ENCODE measurements at regions not wholly inside any gene's neighbourhood (a gene's known extent, or its start where the extent isn't known, plus 50 kb on each side); places are given as distances from the start of the nearest gene placed in this dataset.

DNA sequence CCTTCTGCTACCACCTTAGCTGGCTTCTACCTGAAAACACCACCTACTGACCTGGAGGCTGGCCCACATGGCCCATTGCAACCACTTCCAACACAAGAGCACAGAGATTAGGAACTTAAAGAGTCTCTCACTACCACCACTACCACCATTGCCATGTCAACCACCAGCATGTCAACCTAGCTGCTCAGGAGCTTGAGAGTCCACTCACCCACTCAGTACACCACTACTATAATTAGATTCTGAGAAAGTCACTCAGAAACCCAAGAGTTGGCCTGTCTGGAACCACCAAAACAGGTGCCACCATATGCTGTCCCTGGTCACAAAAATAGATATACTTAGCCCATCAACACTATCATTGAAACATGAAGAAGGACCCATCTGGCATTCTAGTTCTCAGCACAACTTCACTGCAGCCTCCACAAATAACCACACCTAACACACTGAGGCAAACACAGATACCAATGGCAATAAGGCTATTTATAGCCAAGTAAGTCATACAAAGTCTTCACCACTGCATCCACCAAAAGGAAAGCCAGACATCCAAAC lies 806.7 kb upstream of the EPHA6 start:
- Histone ChIP-seq H3K4me3 (no peak overlapping the region), H3K9me3 (no peaks in the 10 kb centered on the region), H3K4me1 (no peaks in the 10 kb centered on the region), H3K36me3 (no peaks in the 10 kb centered on the region), H3K27ac (no peak overlapping the region), H3K27me3 (no peaks in the 10 kb centered on the region)
- DNase-seq: no peak
- no peak for TF ChIP-seq POLR2A (IDR thresholded peaks at IDR 0.05)
- TF ChIP-seq, protein P1, sequence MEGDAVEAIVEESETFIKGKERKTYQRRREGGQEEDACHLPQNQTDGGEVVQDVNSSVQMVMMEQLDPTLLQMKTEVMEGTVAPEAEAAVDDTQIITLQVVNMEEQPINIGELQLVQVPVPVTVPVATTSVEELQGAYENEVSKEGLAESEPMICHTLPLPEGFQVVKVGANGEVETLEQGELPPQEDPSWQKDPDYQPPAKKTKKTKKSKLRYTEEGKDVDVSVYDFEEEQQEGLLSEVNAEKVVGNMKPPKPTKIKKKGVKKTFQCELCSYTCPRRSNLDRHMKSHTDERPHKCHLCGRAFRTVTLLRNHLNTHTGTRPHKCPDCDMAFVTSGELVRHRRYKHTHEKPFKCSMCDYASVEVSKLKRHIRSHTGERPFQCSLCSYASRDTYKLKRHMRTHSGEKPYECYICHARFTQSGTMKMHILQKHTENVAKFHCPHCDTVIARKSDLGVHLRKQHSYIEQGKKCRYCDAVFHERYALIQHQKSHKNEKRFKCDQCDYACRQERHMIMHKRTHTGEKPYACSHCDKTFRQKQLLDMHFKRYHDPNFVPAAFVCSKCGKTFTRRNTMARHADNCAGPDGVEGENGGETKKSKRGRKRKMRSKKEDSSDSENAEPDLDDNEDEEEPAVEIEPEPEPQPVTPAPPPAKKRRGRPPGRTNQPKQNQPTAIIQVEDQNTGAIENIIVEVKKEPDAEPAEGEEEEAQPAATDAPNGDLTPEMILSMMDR (IDR thresholded peaks at IDR 0.05): no peak
- intact Hi-C loops (cut with DNase I; ENCODE audit: low total_unique reads): no loop called here

DNA sequence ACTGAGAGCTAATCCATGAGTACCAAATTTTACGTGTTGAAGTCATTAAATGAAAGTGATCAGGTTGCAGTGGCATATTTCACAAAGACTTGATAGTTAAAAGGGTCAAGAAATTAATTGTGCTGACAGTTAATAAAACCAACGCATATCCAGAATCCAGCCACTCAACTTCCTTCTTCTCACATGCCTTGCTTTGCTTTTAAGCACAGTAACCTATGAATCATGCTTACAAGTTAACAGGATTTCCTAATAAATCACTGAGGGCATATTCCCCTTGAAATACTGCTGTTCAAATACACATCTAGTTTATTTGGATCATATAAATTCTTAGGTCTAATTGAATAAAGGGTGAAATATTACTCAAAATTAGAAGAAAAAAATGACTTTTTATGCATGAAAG lies 801.5 kb upstream of the EPHA6 start:
- Histone ChIP-seq H3K9me3 (no peaks in the 10 kb centered on the region), H3K27me3 (no peaks in the 10 kb centered on the region), H3K4me1 (no peaks in the 10 kb centered on the region), H3K4me3 (no peak overlapping the region), H3K27ac (no peak overlapping the region), H3K36me3 (no peaks in the 10 kb centered on the region)
- intact Hi-C loops (cut with DNase I; ENCODE audit: low total_unique reads): no loop called here
- TF ChIP-seq, protein P1 (IDR thresholded peaks at IDR 0.05): no peak
- no peak for DNase-seq

DNA sequence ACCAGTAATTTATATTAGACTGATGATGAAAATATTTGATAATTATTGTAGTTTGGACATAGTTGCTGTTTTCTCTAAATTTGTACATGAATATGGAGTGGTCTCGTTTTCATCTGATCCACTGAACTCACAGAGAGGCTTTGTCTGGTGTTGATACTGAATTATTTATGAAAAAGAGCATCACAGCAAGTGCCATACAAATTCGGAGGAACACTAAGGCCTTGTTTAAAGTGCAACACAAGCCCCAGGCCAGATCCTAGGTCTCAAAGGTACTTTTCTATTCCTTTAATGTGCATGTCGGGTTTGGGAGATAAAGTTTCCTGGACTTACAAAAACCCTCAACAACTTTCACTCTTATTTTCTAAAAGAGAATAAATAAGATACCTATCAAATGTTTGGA lies 796.8 kb upstream of the EPHA6 start:
- H3K27ac ChIP-seq: no peak overlapping the region
- no peaks in the 10 kb centered on the region for H3K4me1 ChIP-seq
- DNase-seq: no peak
- no peaks in the 10 kb centered on the region for H3K27me3 ChIP-seq
- H3K9me3 ChIP-seq: no peaks in the 10 kb centered on the region
- intact Hi-C loops (cut with DNase I; ENCODE audit: low total_unique reads): no loop called here
- no peaks in the 10 kb centered on the region for H3K36me3 ChIP-seq
- no peak overlapping the region for H3K4me3 ChIP-seq
- TF ChIP-seq POLR2A (IDR thresholded peaks at IDR 0.05): no peak
- TF ChIP-seq, protein P1 (IDR thresholded peaks at IDR 0.05): no peak

DNA sequence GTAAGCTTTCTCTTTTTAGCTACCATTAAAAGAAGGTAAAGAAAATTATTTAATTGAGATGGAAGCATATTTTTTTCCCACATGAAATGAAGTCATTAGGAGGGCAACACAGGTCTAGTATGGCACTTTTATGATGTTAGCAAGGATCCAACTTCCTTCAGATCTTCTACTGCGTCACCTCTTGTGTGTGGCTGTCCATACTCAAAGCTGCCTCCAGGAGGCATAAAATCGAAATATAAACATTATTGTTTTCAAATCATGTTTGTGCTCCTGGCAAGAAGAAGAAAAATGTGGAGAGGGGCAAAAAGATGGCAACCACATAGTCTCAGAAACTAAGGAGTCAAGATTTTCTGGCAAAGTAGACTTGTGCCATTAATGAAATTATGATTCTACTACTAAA lies 791.7 kb upstream of the EPHA6 start:
- DNase-seq: no peak
- H3K9me3 ChIP-seq: no peaks in the 10 kb centered on the region
- H3K27ac ChIP-seq: no peak overlapping the region
- H3K4me1 ChIP-seq: no peaks in the 10 kb centered on the region
- H3K36me3 ChIP-seq: no peaks in the 10 kb centered on the region
- H3K27me3 ChIP-seq: no peaks in the 10 kb centered on the region
- no peak overlapping the region for H3K4me3 ChIP-seq
- intact Hi-C loops (cut with DNase I; ENCODE audit: low total_unique reads): no loop called here
- TF ChIP-seq POLR2A (IDR thresholded peaks at IDR 0.05): no peak
- TF ChIP-seq, protein P1 (IDR thresholded peaks at IDR 0.05): no peak

DNA sequence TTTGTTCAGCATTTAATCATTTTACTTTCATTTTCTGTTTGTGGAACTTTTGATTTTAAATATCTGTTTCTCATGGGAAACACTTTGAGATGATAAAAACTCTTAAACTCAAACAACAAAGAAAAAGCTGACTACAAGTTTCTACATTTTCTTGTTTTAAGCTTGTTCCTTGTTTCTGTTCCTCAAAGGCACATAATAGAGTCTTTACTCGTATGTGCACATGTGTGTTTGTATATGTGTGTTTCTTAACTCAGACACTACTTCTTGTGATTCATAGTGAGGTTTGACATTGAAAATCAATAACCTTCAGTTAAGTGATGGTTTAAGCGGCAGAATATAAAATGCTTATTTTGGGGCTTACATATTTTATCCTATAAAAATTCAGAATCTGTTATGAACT lies 786.7 kb upstream of the EPHA6 start:
- no peaks in the 10 kb centered on the region for H3K27me3 ChIP-seq
- no peak for DNase-seq
- no peak for TF ChIP-seq POLR2A (IDR thresholded peaks at IDR 0.05)
- TF ChIP-seq, protein P1 (IDR thresholded peaks at IDR 0.05): no peak
- no peak overlapping the region for H3K27ac ChIP-seq
- no peaks in the 10 kb centered on the region for H3K9me3 ChIP-seq
- intact Hi-C loops (cut with DNase I; ENCODE audit: low total_unique reads): no loop called here
- H3K36me3 ChIP-seq: no peaks in the 10 kb centered on the region
- no peak overlapping the region for H3K4me3 ChIP-seq
- no peaks in the 10 kb centered on the region for H3K4me1 ChIP-seq
